GM23338 (cell line): ENCODE measurements at regions not wholly inside any gene's neighbourhood (a gene's known extent, or its start where the extent isn't known, plus 50 kb on each side); places are given as distances from the start of the nearest gene placed in this dataset.

Experiments
- ATAC-seq: fragments of 200-7000 bp; cut with Tn5 transposase; 3 replicates; pipeline ENCODE4 v1.9.1; 2020
- DNase-seq: peaks from one replicate; pipeline ENCODE4 v3.0.0-alpha.2; 2015; ENCODE audit warnings: low spot score
- H2AFZ ChIP-seq: fragments of 200-600 bp; sonication (generic); 2 replicates; pipeline ENCODE4 v1.8.0; 2016; ENCODE audit warnings: antibody characterized with exemption, mild to moderate bottlenecking, moderate library complexity
- H3F3A ChIP-seq: fragments of 200-600 bp; sonication (generic); replicated peaks from 2 replicates; pipeline ENCODE4 v1.8.0; 2017; ENCODE audit warnings: antibody characterized with exemption, mixed run types, low read depth
- H3K27ac ChIP-seq: fragments of 200-600 bp; sonication (generic); 2 replicates; pipeline ENCODE4 v1.6.1; 2016; ENCODE audit warnings: low read depth
- H3K27me3 ChIP-seq: fragments of 200-600 bp; sonication (generic); 2 replicates; pipeline ENCODE4 v1.8.0; 2016; ENCODE audit warnings: mild to moderate bottlenecking, mixed run types, moderate library complexity; ENCODE audit not compliant: insufficient read depth
- H3K36me3 ChIP-seq: fragments of 200-600 bp; sonication (generic); 2 replicates; pipeline ENCODE4 v1.8.0; 2016; ENCODE audit warnings: mild to moderate bottlenecking; ENCODE audit not compliant: insufficient read depth
- H3K4me1 ChIP-seq: fragments of 200-600 bp; sonication (generic); 2 replicates; pipeline ENCODE4 v1.8.0; 2016; ENCODE audit warnings: mild to moderate bottlenecking, moderate library complexity; ENCODE audit not compliant: insufficient read depth
- H3K4me2 ChIP-seq: fragments of 200-600 bp; sonication (generic); 2 replicates; pipeline ENCODE4 v1.7.1; 2017; ENCODE audit warnings: mixed run types
- H3K4me3 ChIP-seq: fragments of 200-600 bp; sonication (generic); 2 replicates; pipeline ENCODE4 v1.6.1; 2016; ENCODE audit warnings: mixed run types
- H3K79me2 ChIP-seq: fragments of 200-600 bp; sonication (generic); replicated peaks from 2 replicates; pipeline ENCODE4 v1.8.0; 2017; ENCODE audit warnings: mild to moderate bottlenecking; ENCODE audit not compliant: insufficient read depth
- H3K9me2 ChIP-seq: fragments of 200-600 bp; sonication (generic); 2 replicates; pipeline ENCODE4 v1.8.0; 2017; ENCODE audit not compliant: insufficient read depth
- H4K20me1 ChIP-seq: fragments of 200-600 bp; sonication (generic); replicated peaks from 2 replicates; pipeline ENCODE4 v1.8.0; 2017; ENCODE audit warnings: mild to moderate bottlenecking; ENCODE audit not compliant: insufficient read depth
- H3K27ac Mint-ChIP-seq: 2 replicates; pipeline ENCODE4 v1.8.0; 2020; ENCODE audit warnings: inconsistent platforms, mild to moderate bottlenecking, moderate library complexity, mixed read lengths
- H3K27me3 Mint-ChIP-seq: 3 replicates; pipeline ENCODE4 v1.8.0; 2022; ENCODE audit warnings: low read depth, mild to moderate bottlenecking, moderate library complexity, mixed read lengths, inconsistent platforms; ENCODE audit not compliant: insufficient read depth, poor library complexity
- H3K36me3 Mint-ChIP-seq: 3 replicates; pipeline ENCODE4 v1.8.0; 2021; ENCODE audit warnings: low read depth, mild to moderate bottlenecking, inconsistent platforms, moderate library complexity, mixed read lengths
- H3K4me1 Mint-ChIP-seq: 3 replicates; pipeline ENCODE4 v1.8.0; 2020; ENCODE audit warnings: mild to moderate bottlenecking, inconsistent platforms, mixed read lengths
- H3K4me3 Mint-ChIP-seq: 3 replicates; pipeline ENCODE4 v1.8.0; 2021; ENCODE audit warnings: moderate library complexity, mild to moderate bottlenecking, inconsistent platforms, mixed read lengths
- H3K9me3 Mint-ChIP-seq: 3 replicates; pipeline ENCODE4 v1.8.0; 2020; ENCODE audit warnings: moderate library complexity, mild to moderate bottlenecking, inconsistent platforms, mixed read lengths
- CREB1 ChIP-seq: fragments of 250-450 bp; sonication (Bioruptor Pico); IDR thresholded peaks from 2 replicates; pipeline ENCODE4 v1.5.0; 2020; ENCODE audit warnings: low read depth, mild to moderate bottlenecking, moderate library complexity
- EZH2 ChIP-seq: fragments of 200-600 bp; sonication (generic); IDR thresholded peaks from one replicate; pipeline ENCODE4 v1.8.0; 2017; ENCODE audit warnings: antibody characterized with exemption, mild to moderate bottlenecking, low read depth; ENCODE audit not compliant: unreplicated experiment
- EZH2phosphoT487 ChIP-seq: fragments of 200-600 bp; sonication (generic); IDR thresholded peaks from one replicate; pipeline ENCODE4 v1.8.1; 2018; ENCODE audit warnings: antibody characterized with exemption; ENCODE audit not compliant: unreplicated experiment
- JUNB ChIP-seq: IDR thresholded peaks from one replicate; pipeline ENCODE4 v1.6.1; 2016; ENCODE audit warnings: antibody characterized with exemption; ENCODE audit not compliant: unreplicated experiment
- NANOG ChIP-seq: IDR thresholded peaks from 2 replicates; pipeline ENCODE4 v1.6.1; 2016; ENCODE audit warnings: antibody characterized with exemption, borderline replicate concordance
- STAT1 ChIP-seq: IDR thresholded peaks from one replicate; pipeline ENCODE4 v1.6.1; 2016; ENCODE audit warnings: antibody characterized with exemption; ENCODE audit not compliant: unreplicated experiment
- ZNF114 ChIP-seq: fragments of 250-450 bp; sonication (Bioruptor Pico); IDR thresholded peaks from 2 replicates; pipeline ENCODE4 v1.5.0; 2020; ENCODE audit warnings: mild to moderate bottlenecking, moderate library complexity
- TF ChIP-seq, protein P1 (sequence below), 2 experiments: fragments of 200-600 bp in 1 of 2; sonication (generic) in 1 of 2; conservative IDR thresholded peaks; 2 replicates each; pipeline versions ENCODE4 v1.5.1 to v1.6.1; 2016 to 2017; ENCODE audit warnings: antibody characterized with exemption in 2 of 2, low read depth in 2 of 2, mild to moderate bottlenecking in 2 of 2, moderate library complexity in 1 of 2
- TF ChIP-seq, protein P2 (sequence below): IDR thresholded peaks from 2 replicates; pipeline ENCODE4 v1.6.1; 2016; ENCODE audit warnings: antibody characterized with exemption
- TF ChIP-seq, protein P3 (sequence below): fragments of 250-450 bp; sonication (Bioruptor Pico); IDR thresholded peaks from 2 replicates; pipeline ENCODE4 v1.5.0; 2020; ENCODE audit warnings: mild to moderate bottlenecking, moderate library complexity

DNA sequence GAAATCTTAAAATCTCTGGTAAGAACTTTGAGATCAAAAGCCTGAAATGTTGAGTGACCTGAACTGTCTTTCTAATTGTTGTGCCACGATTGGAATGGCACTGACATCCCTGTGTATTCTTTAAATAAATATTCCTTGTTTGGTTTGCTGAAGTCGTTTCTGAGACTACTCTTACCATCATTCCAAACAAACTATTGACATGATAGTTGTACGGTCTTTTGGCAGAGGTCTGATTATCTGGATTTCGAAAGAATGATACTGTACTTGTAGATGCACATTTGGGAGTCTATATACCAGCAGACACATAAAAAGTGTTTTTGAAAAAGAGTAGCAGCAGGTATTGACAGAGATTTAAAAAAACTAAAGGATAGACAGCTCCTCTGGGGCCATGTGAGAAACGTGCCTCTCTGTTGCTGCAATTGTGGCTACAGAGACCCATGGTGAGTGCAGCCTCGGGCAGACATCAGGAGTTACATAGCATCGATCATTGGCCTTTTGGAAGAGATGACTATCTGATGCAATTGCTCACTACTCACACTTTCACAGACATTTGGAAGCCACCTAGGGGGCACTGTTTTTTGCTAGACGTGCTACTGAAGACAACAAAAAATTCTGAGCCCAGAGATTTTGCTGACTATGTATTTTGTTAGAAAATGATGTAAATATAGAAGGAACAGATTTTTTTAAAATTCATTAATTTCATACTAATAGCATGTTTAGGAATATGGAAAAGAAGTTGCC is 464.5 kb downstream of the KCNT2 start:
- H3K4me3 Mint-ChIP-seq, result no peak overlapping the region
- peaks cover 6% of the 10 kb centered on the region; the same call in 2 of the 3 replicates for H3K9me3 Mint-ChIP-seq
- no peak overlapping the region for H3K4me3 ChIP-seq
- H3K9me2 ChIP-seq, result no peaks in the 10 kb centered on the region
- peaks cover 20% of the 10 kb centered on the region; the same call in 2 of the 3 replicates for H3K4me1 Mint-ChIP-seq
- H3K27me3 ChIP-seq, result no peaks in the 10 kb centered on the region
- DNase-seq, result peak; percentile 70
- H3K79me2 ChIP-seq, result no peaks in the 10 kb centered on the region
- peaks cover 4% of the 10 kb centered on the region; the same call in 2 of the 3 replicates for H3K36me3 Mint-ChIP-seq
- H3K4me1 ChIP-seq, result 0 out of 2 replicates have a peak, but pooled peaks cover 3% of the 10 kb centered on the region
- no peaks in the 10 kb centered on the region for H3K27me3 Mint-ChIP-seq
- peak overlapping the region; percentile 92 for H3K27ac Mint-ChIP-seq
- no peak overlapping the region for H3K4me2 ChIP-seq
- 0 out of 2 replicates have a peak overlapping the region, but pooled peaks have one; percentile 33 for H3K27ac ChIP-seq
- ATAC-seq, result peak; percentile 66
- TF ChIP-seq, protein P1, sequence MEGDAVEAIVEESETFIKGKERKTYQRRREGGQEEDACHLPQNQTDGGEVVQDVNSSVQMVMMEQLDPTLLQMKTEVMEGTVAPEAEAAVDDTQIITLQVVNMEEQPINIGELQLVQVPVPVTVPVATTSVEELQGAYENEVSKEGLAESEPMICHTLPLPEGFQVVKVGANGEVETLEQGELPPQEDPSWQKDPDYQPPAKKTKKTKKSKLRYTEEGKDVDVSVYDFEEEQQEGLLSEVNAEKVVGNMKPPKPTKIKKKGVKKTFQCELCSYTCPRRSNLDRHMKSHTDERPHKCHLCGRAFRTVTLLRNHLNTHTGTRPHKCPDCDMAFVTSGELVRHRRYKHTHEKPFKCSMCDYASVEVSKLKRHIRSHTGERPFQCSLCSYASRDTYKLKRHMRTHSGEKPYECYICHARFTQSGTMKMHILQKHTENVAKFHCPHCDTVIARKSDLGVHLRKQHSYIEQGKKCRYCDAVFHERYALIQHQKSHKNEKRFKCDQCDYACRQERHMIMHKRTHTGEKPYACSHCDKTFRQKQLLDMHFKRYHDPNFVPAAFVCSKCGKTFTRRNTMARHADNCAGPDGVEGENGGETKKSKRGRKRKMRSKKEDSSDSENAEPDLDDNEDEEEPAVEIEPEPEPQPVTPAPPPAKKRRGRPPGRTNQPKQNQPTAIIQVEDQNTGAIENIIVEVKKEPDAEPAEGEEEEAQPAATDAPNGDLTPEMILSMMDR (conservative IDR thresholded peaks at IDR 0.05; ENCODE audit: low read depth in 2 of 2), result peak; percentile 62 to 66
- TF ChIP-seq, protein P2, sequence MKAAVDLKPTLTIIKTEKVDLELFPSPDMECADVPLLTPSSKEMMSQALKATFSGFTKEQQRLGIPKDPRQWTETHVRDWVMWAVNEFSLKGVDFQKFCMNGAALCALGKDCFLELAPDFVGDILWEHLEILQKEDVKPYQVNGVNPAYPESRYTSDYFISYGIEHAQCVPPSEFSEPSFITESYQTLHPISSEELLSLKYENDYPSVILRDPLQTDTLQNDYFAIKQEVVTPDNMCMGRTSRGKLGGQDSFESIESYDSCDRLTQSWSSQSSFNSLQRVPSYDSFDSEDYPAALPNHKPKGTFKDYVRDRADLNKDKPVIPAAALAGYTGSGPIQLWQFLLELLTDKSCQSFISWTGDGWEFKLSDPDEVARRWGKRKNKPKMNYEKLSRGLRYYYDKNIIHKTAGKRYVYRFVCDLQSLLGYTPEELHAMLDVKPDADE, result no peak
- H2AFZ ChIP-seq, result peak overlapping the region; percentile 93
- H4K20me1 ChIP-seq, result no peaks in the 10 kb centered on the region
- H3F3A ChIP-seq, result no peaks in the 10 kb centered on the region
- no peaks in the 10 kb centered on the region for H3K36me3 ChIP-seq

DNA sequence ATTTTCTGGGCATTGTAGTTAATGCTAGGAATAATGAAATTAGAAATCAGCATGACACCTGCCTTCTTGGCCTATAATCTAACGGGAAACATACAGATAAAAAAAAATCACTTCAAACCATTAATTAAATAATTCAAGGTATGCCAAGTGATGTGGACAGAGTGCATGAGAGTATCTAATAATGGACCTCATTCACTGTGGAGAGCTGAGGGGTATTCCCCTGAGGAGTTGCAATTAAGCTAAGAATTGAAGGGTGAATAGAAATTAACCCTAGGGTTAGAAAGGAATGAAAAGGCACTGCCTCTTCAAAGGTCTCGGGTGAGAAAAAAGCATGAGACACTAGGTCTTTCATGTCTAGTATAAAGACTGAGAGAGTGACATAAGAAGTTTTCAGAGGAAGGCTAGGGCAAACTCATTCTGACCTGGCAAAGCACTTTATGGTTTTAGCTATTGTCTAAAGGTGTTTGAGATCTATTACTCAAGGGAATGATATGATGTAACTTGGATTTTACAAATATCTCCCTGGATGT is 466.1 kb downstream of the KCNT2 start:
- Histone ChIP-seq H3K27ac (no peak overlapping the region), H3K27me3 (no peaks in the 10 kb centered on the region), H2AFZ (peak overlapping the region; percentile 90; the same call in 1 of the 2 replicates), H3K79me2 (no peaks in the 10 kb centered on the region), H3K4me2 (no peak overlapping the region), H3K36me3 (no peaks in the 10 kb centered on the region), H3K4me3 (no peak overlapping the region), H3K9me2 (0 out of 2 replicates have a peak, but pooled peaks cover 5% of the 10 kb centered on the region), H3F3A (no peaks in the 10 kb centered on the region), H3K4me1 (0 out of 2 replicates have a peak, but pooled peaks cover 3% of the 10 kb centered on the region), H4K20me1 (no peaks in the 10 kb centered on the region)
- Mint-ChIP-seq H3K27me3 (no peaks in the 10 kb centered on the region), H3K9me3 (peaks cover 14% of the 10 kb centered on the region; the same call in 2 of the 3 replicates), H3K4me3 (no peak overlapping the region), H3K36me3 (peaks cover 10% of the 10 kb centered on the region; the same call in 2 of the 3 replicates), H3K27ac (no peak overlapping the region), H3K4me1 (peaks cover 20% of the 10 kb centered on the region; the same call in 2 of the 3 replicates)
- ATAC-seq, result no peak
- TF ChIP-seq ZNF114 (no peak), EZH2phosphoT487 (no peak), NANOG (no peak), STAT1 (no peak), CREB1 (CRISPR knock-in tag) (no peak), EZH2 (no peak), JUNB (no peak)
- TF ChIP-seq, protein P3, sequence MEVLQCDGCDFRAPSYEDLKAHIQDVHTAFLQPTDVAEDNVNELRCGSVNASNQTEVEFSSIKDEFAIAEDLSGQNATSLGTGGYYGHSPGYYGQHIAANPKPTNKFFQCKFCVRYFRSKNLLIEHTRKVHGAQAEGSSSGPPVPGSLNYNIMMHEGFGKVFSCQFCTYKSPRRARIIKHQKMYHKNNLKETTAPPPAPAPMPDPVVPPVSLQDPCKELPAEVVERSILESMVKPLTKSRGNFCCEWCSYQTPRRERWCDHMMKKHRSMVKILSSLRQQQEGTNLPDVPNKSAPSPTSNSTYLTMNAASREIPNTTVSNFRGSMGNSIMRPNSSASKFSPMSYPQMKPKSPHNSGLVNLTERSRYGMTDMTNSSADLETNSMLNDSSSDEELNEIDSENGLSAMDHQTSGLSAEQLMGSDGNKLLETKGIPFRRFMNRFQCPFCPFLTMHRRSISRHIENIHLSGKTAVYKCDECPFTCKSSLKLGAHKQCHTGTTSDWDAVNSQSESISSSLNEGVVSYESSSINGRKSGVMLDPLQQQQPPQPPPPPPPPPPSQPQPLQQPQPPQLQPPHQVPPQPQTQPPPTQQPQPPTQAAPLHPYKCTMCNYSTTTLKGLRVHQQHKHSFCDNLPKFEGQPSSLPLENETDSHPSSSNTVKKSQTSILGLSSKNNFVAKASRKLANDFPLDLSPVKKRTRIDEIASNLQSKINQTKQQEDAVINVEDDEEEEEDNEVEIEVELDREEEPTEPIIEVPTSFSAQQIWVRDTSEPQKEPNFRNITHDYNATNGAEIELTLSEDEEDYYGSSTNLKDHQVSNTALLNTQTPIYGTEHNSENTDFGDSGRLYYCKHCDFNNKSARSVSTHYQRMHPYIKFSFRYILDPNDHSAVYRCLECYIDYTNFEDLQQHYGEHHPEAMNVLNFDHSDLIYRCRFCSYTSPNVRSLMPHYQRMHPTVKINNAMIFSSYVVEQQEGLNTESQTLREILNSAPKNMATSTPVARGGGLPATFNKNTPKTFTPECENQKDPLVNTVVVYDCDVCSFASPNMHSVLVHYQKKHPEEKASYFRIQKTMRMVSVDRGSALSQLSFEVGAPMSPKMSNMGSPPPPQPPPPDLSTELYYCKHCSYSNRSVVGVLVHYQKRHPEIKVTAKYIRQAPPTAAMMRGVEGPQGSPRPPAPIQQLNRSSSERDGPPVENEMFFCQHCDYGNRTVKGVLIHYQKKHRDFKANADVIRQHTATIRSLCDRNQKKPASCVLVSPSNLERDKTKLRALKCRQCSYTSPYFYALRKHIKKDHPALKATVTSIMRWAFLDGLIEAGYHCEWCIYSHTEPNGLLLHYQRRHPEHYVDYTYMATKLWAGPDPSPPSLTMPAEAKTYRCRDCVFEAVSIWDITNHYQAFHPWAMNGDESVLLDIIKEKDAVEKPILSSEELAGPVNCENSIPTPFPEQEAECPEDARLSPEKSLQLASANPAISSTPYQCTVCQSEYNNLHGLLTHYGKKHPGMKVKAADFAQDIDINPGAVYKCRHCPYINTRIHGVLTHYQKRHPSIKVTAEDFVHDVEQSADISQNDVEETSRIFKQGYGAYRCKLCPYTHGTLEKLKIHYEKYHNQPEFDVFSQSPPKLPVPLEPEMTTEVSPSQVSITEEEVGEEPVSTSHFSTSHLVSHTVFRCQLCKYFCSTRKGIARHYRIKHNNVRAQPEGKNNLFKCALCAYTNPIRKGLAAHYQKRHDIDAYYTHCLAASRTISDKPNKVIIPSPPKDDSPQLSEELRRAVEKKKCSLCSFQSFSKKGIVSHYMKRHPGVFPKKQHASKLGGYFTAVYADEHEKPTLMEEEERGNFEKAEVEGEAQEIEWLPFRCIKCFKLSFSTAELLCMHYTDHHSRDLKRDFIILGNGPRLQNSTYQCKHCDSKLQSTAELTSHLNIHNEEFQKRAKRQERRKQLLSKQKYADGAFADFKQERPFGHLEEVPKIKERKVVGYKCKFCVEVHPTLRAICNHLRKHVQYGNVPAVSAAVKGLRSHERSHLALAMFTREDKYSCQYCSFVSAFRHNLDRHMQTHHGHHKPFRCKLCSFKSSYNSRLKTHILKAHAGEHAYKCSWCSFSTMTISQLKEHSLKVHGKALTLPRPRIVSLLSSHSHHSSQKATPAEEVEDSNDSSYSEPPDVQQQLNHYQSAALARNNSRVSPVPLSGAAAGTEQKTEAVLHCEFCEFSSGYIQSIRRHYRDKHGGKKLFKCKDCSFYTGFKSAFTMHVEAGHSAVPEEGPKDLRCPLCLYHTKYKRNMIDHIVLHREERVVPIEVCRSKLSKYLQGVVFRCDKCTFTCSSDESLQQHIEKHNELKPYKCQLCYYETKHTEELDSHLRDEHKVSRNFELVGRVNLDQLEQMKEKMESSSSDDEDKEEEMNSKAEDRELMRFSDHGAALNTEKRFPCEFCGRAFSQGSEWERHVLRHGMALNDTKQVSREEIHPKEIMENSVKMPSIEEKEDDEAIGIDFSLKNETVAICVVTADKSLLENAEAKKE (CRISPR knock-in tag), result no peak
- DNase-seq, result no peak
